NCI-H146 (cell line): ENCODE measurements at regions not wholly inside any gene's neighbourhood (a gene's known extent, or its start where the extent isn't known, plus 50 kb on each side); places are given as distances from the start of the nearest gene placed in this dataset.
A peak's percentile ranks its signal among the peaks of the same experiment; 100 is the strongest.
"Not testable (repeated sequence)": the region's sequence is repeated elsewhere in the genome, so short reads cannot be mapped to it uniquely, and the experiment has no call there.

Experiments used
- DNase-seq: peaks from one replicate; lab custom pipeline; 2025; lab: John Stamatoyannopoulos, UW

DNA sequence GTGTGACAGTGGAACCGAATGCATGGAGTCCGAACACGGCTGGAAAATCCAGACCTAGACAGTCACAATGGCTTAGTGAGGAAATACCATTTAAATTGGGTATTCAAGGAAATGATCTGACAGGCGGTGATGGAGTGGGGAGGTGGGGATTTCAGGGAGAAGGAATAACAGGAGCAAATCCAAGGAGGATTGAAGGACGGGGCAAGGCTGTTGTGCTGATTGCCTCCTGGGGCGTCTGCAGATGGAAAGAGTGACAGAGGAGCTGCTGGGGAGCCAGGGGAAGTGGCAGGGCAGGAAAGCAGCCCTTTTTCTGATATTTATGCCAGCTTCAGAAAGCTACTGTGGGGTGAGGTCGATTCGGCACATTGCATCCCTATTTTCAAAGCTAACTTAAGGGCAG is 99.1 kb upstream of the FMN2 start:
- not testable (repeated sequence) for DNase-seq

GRCh38 chr1:239993366-239993765 is 98.3 kb upstream of the FMN2 start:
- DNase-seq: no peak

DNA sequence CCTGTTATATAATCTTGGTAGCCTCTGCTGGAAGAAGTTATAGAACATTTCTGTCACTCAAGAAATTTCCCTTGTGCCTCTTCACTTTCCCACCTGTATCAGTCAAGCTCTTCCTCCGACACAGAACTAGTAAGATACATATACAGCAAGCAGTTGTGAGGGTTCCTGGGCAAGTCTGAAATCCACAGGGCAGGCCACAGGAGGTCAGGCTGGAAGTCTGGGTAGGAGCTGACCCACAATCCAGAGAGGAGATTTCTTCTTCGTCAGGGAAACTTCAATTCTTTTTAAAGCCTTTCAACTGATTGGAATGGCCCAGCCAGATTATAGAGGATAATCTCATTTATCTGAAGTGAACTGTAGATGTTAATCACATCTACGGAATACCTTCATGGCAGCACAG is 96.4 kb upstream of the FMN2 start:
- DNase-seq: no peak

DNA sequence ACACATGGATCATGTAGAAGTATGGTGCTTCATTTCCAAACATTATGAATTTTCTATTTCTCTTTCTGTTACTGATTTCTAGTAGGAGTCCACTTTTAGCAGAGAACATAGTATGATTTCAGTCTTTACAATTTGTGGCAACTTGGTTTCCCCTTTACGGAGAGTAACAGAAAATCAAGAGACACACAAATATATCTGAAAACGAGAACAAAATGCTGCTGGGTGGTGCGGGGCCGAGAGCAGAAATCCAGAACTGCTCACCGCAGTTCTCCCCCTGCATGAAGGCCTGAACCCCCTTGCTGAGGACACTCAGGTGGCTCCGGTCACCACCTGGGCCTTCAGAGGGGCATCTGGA is 94.5 kb upstream of the FMN2 start:
- DNase-seq: no peak

DNA sequence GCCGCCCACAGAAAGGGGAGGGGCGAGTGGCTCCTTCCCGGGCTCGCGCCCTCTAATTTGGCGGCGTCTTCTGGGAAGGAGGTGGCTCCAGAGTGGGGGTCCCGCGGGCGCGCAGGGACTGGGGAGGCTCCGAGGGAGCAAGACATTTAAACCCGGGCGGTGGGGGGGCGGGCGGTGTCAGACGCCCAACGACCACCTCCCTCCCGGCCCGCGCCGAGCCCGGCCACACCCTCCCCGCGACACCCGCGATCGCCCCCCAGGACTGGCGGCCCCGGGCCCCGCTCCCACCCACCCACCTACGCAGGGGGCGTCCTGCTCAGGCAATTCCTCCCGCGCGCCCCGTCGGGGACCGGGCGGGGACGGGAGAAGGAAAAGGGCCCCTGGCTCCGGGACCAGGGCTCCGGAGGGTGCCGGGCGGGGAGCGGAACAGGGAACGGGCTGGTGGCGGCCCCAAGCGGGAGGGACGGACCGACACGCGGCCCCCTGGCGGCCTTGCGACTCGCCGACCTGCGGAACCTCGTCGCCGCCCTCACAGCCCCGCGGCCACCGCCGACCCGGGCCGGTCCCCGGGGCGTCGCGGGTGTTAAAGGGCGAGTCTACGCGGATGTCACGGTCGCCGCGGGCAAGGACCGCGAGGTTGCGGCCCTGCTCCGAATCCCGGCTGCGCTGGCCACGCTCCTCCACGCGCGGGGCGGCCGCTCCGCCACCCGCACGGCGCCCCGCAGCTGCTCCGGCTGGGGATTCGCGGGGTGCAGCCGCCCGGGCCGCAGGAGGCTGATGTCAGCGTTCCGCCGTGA is 94.0 kb upstream of the FMN2 start:
- DNase-seq: no peak

DNA sequence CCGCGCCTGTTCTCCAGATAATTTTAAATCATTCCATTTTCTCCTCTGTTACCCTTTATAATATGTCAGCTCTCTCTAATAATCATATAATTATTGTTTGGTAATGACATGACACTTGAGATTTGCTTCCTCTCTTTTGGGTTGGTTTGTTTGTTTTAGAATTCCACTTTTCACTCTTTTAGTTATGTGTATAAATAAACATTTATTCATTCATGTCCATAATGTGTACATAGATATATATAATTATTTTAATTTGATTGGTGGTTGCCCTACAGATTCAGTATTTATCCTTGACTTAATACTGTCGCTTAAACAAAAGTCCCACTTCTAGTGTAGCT is 93.4 kb upstream of the FMN2 start:
- no peak for DNase-seq

- peak; percentile 77 for DNase-seq
These were observed 92.5 kb upstream of the FMN2 start for GRCh38 chr1:239999170-239999569.

GRCh38 chr1:240000634-240001033 is 91.0 kb upstream of the FMN2 start:
- DNase-seq: no peak

- DNase-seq: no peak
These were observed 90.4 kb upstream of the FMN2 start for GRCh38 chr1:240001177-240001740.

GRCh38 chr1:240004086-240004749 is 87.5 kb upstream of the FMN2 start:
- DNase-seq: no peak

DNA sequence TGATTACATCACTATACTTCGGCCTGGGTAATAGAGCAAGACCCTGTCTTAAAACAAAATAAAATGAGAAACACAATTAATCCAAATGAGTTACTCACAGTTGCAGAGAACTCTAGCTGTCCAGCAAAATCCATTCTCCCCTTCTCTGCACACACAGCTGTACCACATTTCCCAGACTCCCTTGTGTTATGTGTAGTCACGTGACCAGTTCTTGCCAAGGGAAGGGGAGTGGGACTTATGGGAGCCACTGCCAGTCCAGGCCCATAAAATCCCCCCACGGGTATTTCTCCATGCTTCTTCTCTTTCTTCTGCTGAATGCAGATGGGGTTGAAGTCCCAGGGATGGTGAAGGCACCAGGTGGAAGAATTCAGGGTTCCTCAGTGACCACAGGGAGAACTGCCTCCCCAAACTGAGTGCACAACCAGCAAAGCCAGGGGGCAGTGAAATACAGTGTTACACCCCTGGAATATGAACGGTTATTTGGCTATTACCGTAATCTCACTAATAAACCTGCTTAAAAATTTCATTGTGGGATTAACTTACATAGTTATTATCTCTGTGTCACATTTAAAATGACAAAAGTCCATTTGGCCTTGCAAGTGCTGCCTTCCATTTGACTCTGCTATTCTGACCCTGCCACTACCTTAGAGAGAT is 85.6 kb upstream of the FMN2 start:
- no peak for DNase-seq

GRCh38 chr1:240008298-240008697 is 83.4 kb upstream of the FMN2 start:
- no peak for DNase-seq

- DNase-seq: no peak
These were observed 77.6 kb upstream of the FMN2 start for GRCh38 chr1:240014051-240014450.

DNA sequence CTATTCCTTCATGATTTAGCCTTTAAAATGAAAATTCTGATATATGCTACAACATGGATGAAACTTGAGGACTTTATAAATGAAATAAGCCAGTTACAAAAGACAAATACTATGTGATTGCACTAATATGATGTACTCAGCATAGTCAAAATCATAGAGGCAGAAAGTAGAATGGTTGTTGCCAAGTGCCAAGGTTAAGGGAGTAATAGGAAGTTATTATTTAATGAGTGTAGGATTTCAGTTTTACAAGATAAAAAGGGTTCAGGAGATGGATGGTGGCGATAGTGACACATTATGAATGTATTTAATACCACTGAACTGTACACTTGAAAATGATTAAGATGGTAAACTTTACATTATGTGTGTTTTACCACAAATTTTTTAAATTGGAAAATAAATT is 73.1 kb upstream of the FMN2 start:
- no peak for DNase-seq

- no peak for DNase-seq
These were observed 72.2 kb upstream of the FMN2 start for GRCh38 chr1:240019524-240019923.

- no peak for DNase-seq
These were observed 70.8 kb upstream of the FMN2 start for GRCh38 chr1:240020871-240021270.

DNA sequence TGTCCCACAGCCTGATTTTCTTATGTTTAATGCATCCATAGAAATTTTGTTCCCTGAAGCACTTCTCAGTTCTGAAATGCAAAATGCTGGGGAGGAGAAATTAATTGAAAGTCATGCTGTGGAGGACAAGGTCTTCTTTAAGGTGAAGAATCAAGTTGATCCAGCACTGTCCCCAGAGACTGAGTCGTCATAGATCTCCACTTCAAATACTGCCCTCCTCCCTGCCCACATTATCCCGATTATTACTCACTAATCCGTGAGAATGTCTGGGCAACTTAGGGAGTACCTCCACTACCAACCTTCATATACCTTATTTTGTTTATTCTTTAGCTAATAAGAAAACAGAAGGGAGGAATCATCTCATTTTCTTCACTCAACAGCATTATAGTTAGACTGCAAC is 70.0 kb upstream of the FMN2 start:
- no peak for DNase-seq

DNA sequence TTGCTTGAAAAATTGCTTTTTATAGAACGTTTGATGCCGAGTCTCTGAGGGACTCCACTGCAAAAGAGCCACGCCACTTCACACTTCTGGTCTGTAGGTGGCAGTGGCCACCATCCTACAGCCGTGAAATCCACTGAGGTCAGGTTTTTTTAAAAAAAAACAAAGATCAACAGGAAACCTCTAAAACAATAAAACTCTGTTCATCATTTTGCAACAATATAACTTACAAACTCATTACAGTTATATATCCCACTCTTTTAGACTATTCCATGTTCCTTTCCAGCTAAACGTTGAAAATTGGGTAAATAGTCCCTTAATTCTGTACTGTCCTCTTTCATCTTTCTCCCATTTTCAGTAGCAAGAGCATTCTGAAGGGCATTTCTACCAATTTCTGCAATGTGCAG is 64.6 kb upstream of the FMN2 start:
- DNase-seq: peak; percentile 49

- no peak for DNase-seq
These were observed 62.3 kb upstream of the FMN2 start for GRCh38 chr1:240029418-240029817.

DNA sequence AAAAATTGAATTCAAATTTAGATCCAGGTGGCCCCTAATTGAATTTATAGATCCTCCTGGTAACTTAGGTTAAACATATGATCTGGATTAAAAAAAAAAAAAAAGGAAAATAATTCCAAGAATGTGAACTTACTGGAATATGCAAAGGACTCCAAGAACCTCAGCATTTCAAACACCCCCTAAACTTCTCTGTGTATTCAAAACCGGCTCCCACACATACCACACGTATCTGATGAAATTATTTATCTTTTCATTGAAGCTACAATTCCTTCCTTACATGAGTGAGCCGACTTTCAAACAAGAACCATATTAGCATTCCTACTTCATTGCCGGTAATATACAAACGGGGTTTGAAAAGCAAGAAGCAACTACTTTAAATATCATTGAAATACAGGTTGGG is 61.4 kb upstream of the FMN2 start:
- no peak for DNase-seq

GRCh38 chr1:240031009-240031408 is 60.7 kb upstream of the FMN2 start:
- DNase-seq: no peak

DNA sequence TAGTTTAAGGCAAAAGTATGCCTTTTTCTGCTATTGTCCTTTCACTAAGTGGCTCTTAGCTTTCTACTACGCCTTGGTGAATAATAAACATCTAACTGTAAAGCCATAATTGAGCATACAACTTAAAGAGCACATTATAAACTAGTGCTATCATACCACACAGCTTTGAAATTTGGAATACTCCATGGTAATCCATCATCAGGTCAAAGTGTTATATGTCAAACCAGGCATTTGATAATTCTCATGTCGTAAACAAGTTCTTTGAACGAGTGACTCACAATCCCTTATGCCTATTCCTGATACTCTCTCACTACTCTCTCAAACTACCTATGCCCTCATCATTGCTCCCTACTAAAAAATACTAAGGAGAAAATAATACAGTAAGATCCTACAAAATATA is 60.3 kb upstream of the FMN2 start:
- no peak for DNase-seq

DNA sequence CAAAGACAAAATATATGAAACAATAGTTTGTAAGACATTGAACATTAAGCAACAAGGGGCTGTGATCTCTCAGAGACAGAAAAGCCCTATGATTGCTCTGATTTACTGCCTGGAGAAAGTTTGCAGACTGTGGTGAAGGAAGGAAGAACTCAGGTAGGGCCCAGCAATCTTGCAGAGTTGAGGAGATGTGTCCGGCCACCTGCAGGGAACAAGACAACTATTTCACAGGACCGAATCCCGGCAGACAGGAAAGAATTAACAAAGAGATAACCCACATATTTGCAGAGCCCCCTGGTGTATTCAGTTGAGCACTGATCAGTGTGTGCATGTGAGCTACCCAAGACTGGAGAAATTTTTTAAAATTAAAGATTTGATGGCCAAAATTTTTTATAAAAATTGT is 58.3 kb upstream of the FMN2 start:
- DNase-seq: no peak
